Lower leg skin (tissue), 3 donors: ENCODE measurements at regions not wholly inside any gene's neighbourhood (a gene's known extent, or its start where the extent isn't known, plus 50 kb on each side); places are given as distances from the start of the nearest gene placed in this dataset.

Source experiments
- CTCF ChIP-seq, 3 donors: fragments of 450-650 bp; IDR thresholded peaks; one replicate each; pipeline ENCODE4 v1.5.1; 2016; ENCODE audit warnings: antibody characterized with exemption in 3 of 3, mild to moderate bottlenecking in 3 of 3, moderate library complexity in 2 of 3
- POLR2A ChIP-seq, 2 donors: fragments of 450-650 bp; IDR thresholded peaks; one replicate each; pipeline ENCODE4 v1.6.1; 2016 to 2017; ENCODE audit warnings: antibody characterized with exemption in 2 of 2, mild to moderate bottlenecking in 1 of 2, moderate library complexity in 1 of 2

GRCh38 chr21:43334214-43334958 is 92.5 kb downstream of the SIK1 start:
- TF ChIP-seq CTCF (IDR thresholded peaks at IDR 0.05) (no peak), POLR2A (IDR thresholded peaks at IDR 0.05) (no peak)
